Germinal center (tissue), 1 donor: ENCODE measurements at regions not wholly inside any gene's neighbourhood (a gene's known extent, or its start where the extent isn't known, plus 50 kb on each side); places are given as distances from the start of the nearest gene placed in this dataset.
"Not testable (repeated sequence)": the region's sequence is repeated elsewhere in the genome, so short reads cannot be mapped to it uniquely, and the experiment has no call there.

Source experiments
- DNase-seq: peaks from one replicate; pipeline ENCODE4 v3.0.0; 2012; ENCODE audit warnings: mixed read lengths, low spot score

GRCh38 chr21:27570306-27570868 is 603.5 kb upstream of the ADAMTS5 start:
- no peak for DNase-seq

GRCh38 chr21:27569831-27570230 is 602.9 kb upstream of the ADAMTS5 start:
- no peak for DNase-seq

GRCh38 chr21:27569091-27569490 is 602.2 kb upstream of the ADAMTS5 start:
- no peak for DNase-seq

- no peak for DNase-seq
These were observed 600.5 kb upstream of the ADAMTS5 start for GRCh38 chr21:27567381-27567780.

- DNase-seq = no peak
These were observed 599.6 kb upstream of the ADAMTS5 start for GRCh38 chr21:27566521-27566920.

- DNase-seq = no peak
These were observed 598.5 kb upstream of the ADAMTS5 start for GRCh38 chr21:27565364-27565763.

GRCh38 chr21:27564684-27565301 is 597.9 kb upstream of the ADAMTS5 start:
- no peak for DNase-seq

GRCh38 chr21:27562303-27562702 is 595.4 kb upstream of the ADAMTS5 start:
- no peak for DNase-seq

GRCh38 chr21:27561116-27561515 is 594.2 kb upstream of the ADAMTS5 start:
- DNase-seq = no peak

- DNase-seq = no peak
These were observed 590.5 kb upstream of the ADAMTS5 start for GRCh38 chr21:27557356-27557755.

GRCh38 chr21:27555996-27556395 is 589.1 kb upstream of the ADAMTS5 start:
- DNase-seq = no peak

GRCh38 chr21:27550287-27550686 is 583.4 kb upstream of the ADAMTS5 start:
- no peak for DNase-seq

- DNase-seq = no peak
These were observed 581.6 kb upstream of the ADAMTS5 start for GRCh38 chr21:27548486-27548885.

GRCh38 chr21:27545754-27546349 is 579.0 kb upstream of the ADAMTS5 start:
- DNase-seq = no peak

- not testable (repeated sequence) for DNase-seq
These were observed 575.2 kb upstream of the ADAMTS5 start for GRCh38 chr21:27542126-27542525.

GRCh38 chr21:27536319-27536718 is 569.4 kb upstream of the ADAMTS5 start:
- no peak for DNase-seq

- DNase-seq = no peak
These were observed 568.3 kb upstream of the ADAMTS5 start for GRCh38 chr21:27535188-27535587.

- no peak for DNase-seq
These were observed 567.3 kb upstream of the ADAMTS5 start for GRCh38 chr21:27534206-27534605.

GRCh38 chr21:27532076-27532475 is 565.2 kb upstream of the ADAMTS5 start:
- DNase-seq = no peak

GRCh38 chr21:27528697-27529096 is 561.8 kb upstream of the ADAMTS5 start:
- no peak for DNase-seq

GRCh38 chr21:27526451-27526850 is 559.6 kb upstream of the ADAMTS5 start:
- DNase-seq = no peak

- DNase-seq = no peak
These were observed 558.9 kb upstream of the ADAMTS5 start for GRCh38 chr21:27525780-27526179.

GRCh38 chr21:27519361-27519760 is 552.5 kb upstream of the ADAMTS5 start:
- no peak for DNase-seq

GRCh38 chr21:27517177-27517576 is 550.3 kb upstream of the ADAMTS5 start:
- DNase-seq = not testable (repeated sequence)
